HEK293 (cell line): ENCODE measurements at regions not wholly inside any gene's neighbourhood (a gene's known extent, or its start where the extent isn't known, plus 50 kb on each side); places are given as distances from the start of the nearest gene placed in this dataset.

ENCODE experiments used
- CTCF ChIA-PET: fragments of 350-600 bp; formaldehyde crosslinking; extraction: SDS; loops from one replicate; lab custom pipeline; 2021; ENCODE audit warnings: antibody characterized with exemption; lab: Yijun Ruan, JAX
- POLR2A ChIA-PET: fragments of 300-600 bp; formaldehyde crosslinking; extraction: SDS; loops from one replicate; lab custom pipeline; 2020; ENCODE audit warnings: antibody characterized with exemption, inconsistent platforms; lab: Yijun Ruan, JAX
- H3K27ac ChIP-seq: fragments of 200-500 bp; sonication (Bioruptor generic); 2 replicates; pipeline ENCODE4 v1.5.1; 2014; ENCODE audit warnings: low read depth, low read length, control low read depth, inconsistent platforms; ENCODE audit errors: extremely low read depth
- H3K36me3 ChIP-seq, 2 experiments: fragments of 200-500 bp in 1 of 2; sonication (Bioruptor generic) in 1 of 2; 1 replicate in 1 of 2; 2 replicates in 1 of 2; pipeline ENCODE4 v1.5.1; 2014 to 2017; ENCODE audit warnings: inconsistent platforms in 2 of 2, low read length in 2 of 2; ENCODE audit not compliant: control insufficient read depth in 2 of 2, insufficient read depth in 1 of 2
- H3K4me1 ChIP-seq: fragments of 200-500 bp; sonication (Bioruptor generic); 2 replicates; pipeline ENCODE4 v1.5.1; 2014; ENCODE audit warnings: mild to moderate bottlenecking, low read length, inconsistent platforms; ENCODE audit not compliant: control insufficient read depth, insufficient read depth
- H3K4me3 ChIP-seq: 2 replicates; pipeline ENCODE4 v1.5.1; 2011; ENCODE audit warnings: low read depth, mild to moderate bottlenecking, control low read depth, low read length, moderate library complexity
- H3K9me3 ChIP-seq: fragments of 200-500 bp; sonication (Bioruptor generic); 2 replicates; pipeline ENCODE4 v1.5.1; 2014; ENCODE audit warnings: low read depth, low read length, inconsistent platforms; ENCODE audit not compliant: control insufficient read depth, insufficient read depth
- GLI2 ChIP-seq: fragments of 450-650 bp; formaldehyde crosslinking; IDR thresholded peaks from 2 replicates; pipeline ENCODE4; 2017; ENCODE audit warnings: missing biosample characterization, missing genetic modification characterization, low read depth, borderline replicate concordance
- SCRT2 ChIP-seq: fragments of 450-650 bp; formaldehyde crosslinking; IDR thresholded peaks from 2 replicates; pipeline ENCODE4 v1.5.1; 2016; ENCODE audit warnings: missing biosample characterization, missing genetic modification characterization
- ZBTB21 ChIP-seq: fragments of 450-650 bp; formaldehyde crosslinking; IDR thresholded peaks from 2 replicates; pipeline ENCODE4 v1.5.1; 2017; ENCODE audit warnings: missing biosample characterization, missing genetic modification characterization
- ZBTB48 ChIP-seq: fragments of 450-650 bp; formaldehyde crosslinking; IDR thresholded peaks from 2 replicates; pipeline ENCODE4 v1.5.1; 2016; ENCODE audit warnings: missing biosample characterization, missing genetic modification characterization
- ZNF10 ChIP-seq: fragments of 450-650 bp; formaldehyde crosslinking; IDR thresholded peaks from 2 replicates; pipeline ENCODE4 v1.5.1; 2017; ENCODE audit warnings: missing biosample characterization, missing genetic modification characterization
- ZNF133 ChIP-seq: fragments of 450-650 bp; formaldehyde crosslinking; IDR thresholded peaks from 2 replicates; pipeline ENCODE4 v1.5.1; 2016; ENCODE audit warnings: missing biosample characterization, missing genetic modification characterization
- ZNF140 ChIP-seq: fragments of 450-650 bp; formaldehyde crosslinking; IDR thresholded peaks from 2 replicates; pipeline ENCODE4 v1.5.1; 2016; ENCODE audit warnings: missing biosample characterization, missing genetic modification characterization
- ZNF157 ChIP-seq: fragments of 450-650 bp; formaldehyde crosslinking; IDR thresholded peaks from 2 replicates; pipeline ENCODE4 v1.5.1; 2016; ENCODE audit warnings: missing biosample characterization, missing genetic modification characterization
- ZNF2 ChIP-seq: fragments of 450-650 bp; formaldehyde crosslinking; IDR thresholded peaks from 2 replicates; pipeline ENCODE4 v1.5.1; 2016; ENCODE audit warnings: missing biosample characterization, missing genetic modification characterization
- ZNF335 ChIP-seq: fragments of 450-650 bp; formaldehyde crosslinking; conservative IDR thresholded peaks from 2 replicates; pipeline ENCODE4 v1.5.1; 2016; ENCODE audit warnings: missing biosample characterization, missing genetic modification characterization
- ZNF341 ChIP-seq: fragments of 450-650 bp; formaldehyde crosslinking; IDR thresholded peaks from 2 replicates; pipeline ENCODE4; 2016; ENCODE audit warnings: low read depth, missing biosample characterization, missing genetic modification characterization
- ZNF426 ChIP-seq: fragments of 450-650 bp; formaldehyde crosslinking; IDR thresholded peaks from 2 replicates; pipeline ENCODE4 v1.5.1; 2017; ENCODE audit warnings: missing biosample characterization, missing genetic modification characterization, mild to moderate bottlenecking, inconsistent platforms, moderate library complexity
- ZNF560 ChIP-seq: fragments of 450-650 bp; formaldehyde crosslinking; IDR thresholded peaks from 2 replicates; pipeline ENCODE4 v1.5.1; 2017; ENCODE audit warnings: missing biosample characterization, missing genetic modification characterization, borderline replicate concordance
- ZNF704 ChIP-seq: fragments of 450-650 bp; formaldehyde crosslinking; IDR thresholded peaks from 2 replicates; pipeline ENCODE4 v1.5.1; 2016; ENCODE audit warnings: missing biosample characterization, missing genetic modification characterization
- ZNF768 ChIP-seq: fragments of 450-650 bp; formaldehyde crosslinking; IDR thresholded peaks from 2 replicates; pipeline ENCODE4 v1.5.1; 2018; ENCODE audit warnings: missing biosample characterization, mild to moderate bottlenecking, missing genetic modification characterization
- ZSCAN18 ChIP-seq: fragments of 450-650 bp; formaldehyde crosslinking; IDR thresholded peaks from 2 replicates; pipeline ENCODE4 v1.5.1; 2016; ENCODE audit warnings: missing biosample characterization, missing genetic modification characterization
- TF ChIP-seq, protein P1 (sequence below): fragments of 450-650 bp; formaldehyde crosslinking; IDR thresholded peaks from 2 replicates; pipeline ENCODE4 v1.5.1; 2016; ENCODE audit warnings: missing biosample characterization, missing genetic modification characterization
- TF ChIP-seq, protein P2 (sequence below): fragments of 450-650 bp; formaldehyde crosslinking; IDR thresholded peaks from 2 replicates; pipeline ENCODE4 v1.5.1; 2016; ENCODE audit warnings: missing biosample characterization, missing genetic modification characterization, borderline replicate concordance

GRCh38 chr4:177951026-177951425 is 508.8 kb upstream of the AGA start (continued):
- TF ChIP-seq ZBTB48 (tag by site-specific recombination) (no peak), ZBTB21 (tag by site-specific recombination) (no peak), ZNF341 (tag by site-specific recombination) (no peak)
- TF ChIP-seq, protein P1, sequence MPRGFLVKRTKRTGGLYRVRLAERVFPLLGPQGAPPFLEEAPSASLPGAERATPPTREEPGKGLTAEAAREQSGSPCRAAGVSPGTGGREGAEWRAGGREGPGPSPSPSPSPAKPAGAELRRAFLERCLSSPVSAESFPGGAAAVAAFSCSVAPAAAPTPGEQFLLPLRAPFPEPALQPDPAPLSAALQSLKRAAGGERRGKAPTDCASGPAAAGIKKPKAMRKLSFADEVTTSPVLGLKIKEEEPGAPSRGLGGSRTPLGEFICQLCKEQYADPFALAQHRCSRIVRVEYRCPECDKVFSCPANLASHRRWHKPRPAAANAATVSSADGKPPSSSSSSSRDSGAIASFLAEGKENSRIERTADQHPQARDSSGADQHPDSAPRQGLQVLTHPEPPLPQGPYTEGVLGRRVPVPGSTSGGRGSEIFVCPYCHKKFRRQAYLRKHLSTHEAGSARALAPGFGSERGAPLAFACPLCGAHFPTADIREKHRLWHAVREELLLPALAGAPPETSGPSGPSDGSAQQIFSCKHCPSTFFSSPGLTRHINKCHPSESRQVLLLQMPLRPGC (tag by site-specific recombination): no peak
- TF ChIP-seq, protein P2, sequence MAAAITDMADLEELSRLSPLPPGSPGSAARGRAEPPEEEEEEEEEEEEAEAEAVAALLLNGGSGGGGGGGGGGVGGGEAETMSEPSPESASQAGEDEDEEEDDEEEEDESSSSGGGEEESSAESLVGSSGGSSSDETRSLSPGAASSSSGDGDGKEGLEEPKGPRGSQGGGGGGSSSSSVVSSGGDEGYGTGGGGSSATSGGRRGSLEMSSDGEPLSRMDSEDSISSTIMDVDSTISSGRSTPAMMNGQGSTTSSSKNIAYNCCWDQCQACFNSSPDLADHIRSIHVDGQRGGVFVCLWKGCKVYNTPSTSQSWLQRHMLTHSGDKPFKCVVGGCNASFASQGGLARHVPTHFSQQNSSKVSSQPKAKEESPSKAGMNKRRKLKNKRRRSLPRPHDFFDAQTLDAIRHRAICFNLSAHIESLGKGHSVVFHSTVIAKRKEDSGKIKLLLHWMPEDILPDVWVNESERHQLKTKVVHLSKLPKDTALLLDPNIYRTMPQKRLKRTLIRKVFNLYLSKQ (tag by site-specific recombination): no peak

DNA sequence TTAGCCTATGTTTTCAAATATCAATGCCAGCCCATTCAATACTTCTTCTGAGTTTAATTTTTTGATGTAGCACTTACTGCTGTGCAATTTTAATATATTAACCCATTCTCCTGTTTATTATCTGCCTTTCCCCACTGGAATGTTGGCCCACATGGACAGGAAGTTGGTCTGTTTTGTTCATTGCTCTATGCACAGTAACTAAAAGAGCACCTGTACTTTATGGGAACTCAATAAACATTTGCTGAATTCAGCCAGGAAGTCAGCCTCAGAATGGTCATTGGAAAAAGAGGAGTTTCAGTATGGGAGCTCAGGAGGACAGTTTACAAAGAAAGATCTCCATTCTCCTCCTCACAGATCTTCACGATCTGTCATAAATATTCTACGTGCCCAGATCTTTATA is 510.5 kb upstream of the AGA start:
- H3K9me3 ChIP-seq: no peaks in the 10 kb centered on the region
- H3K27ac ChIP-seq: no peak overlapping the region
- ChIA-PET POLR2A (no interaction called here), CTCF (no interaction called here)
- H3K4me3 ChIP-seq: no peak overlapping the region
- no peaks in the 10 kb centered on the region for H3K36me3 ChIP-seq
- H3K4me1 ChIP-seq: no peaks in the 10 kb centered on the region
- TF ChIP-seq ZNF10 (tag by site-specific recombination): no peak
- no peak for TF ChIP-seq ZNF2
- TF ChIP-seq ZNF157 (tag by site-specific recombination): no peak
- TF ChIP-seq ZNF704 (tag by site-specific recombination): no peak
- no peak for TF ChIP-seq ZNF768 (tag by site-specific recombination)
- no peak for TF ChIP-seq ZNF335 (tag by site-specific recombination)
- no peak for TF ChIP-seq ZNF560 (tag by site-specific recombination)
- TF ChIP-seq ZSCAN18 (tag by site-specific recombination): no peak
- TF ChIP-seq GLI2: no peak
- no peak for TF ChIP-seq ZNF133 (tag by site-specific recombination)
- TF ChIP-seq, protein P2 (tag by site-specific recombination): no peak
- no peak for TF ChIP-seq ZNF140
- no peak for TF ChIP-seq ZNF426 (tag by site-specific recombination)
- TF ChIP-seq SCRT2: no peak
